DND-41 (cell line): ENCODE measurements at regions not wholly inside any gene's neighbourhood (a gene's known extent, or its start where the extent isn't known, plus 50 kb on each side); places are given as distances from the start of the nearest gene placed in this dataset.
A peak's percentile ranks its signal among the peaks of the same experiment; 100 is the strongest.

Experiments used
- ATAC-seq: fragments of 200-7000 bp; cut with Tn5 transposase; 3 replicates; pipeline ENCODE4 v1.9.1; 2021; ENCODE audit warnings: low read depth; ENCODE audit not compliant: insufficient read depth
- DNase-seq: peaks from one replicate; pipeline ENCODE4 v3.0.0-alpha.2; 2020
- H2AFZ ChIP-seq: 2 replicates; pipeline ENCODE4 v1.6.0; 2012; ENCODE audit warnings: low read depth, low read length
- H3K27ac ChIP-seq: 2 replicates; pipeline ENCODE4 v1.5.1; 2012; ENCODE audit warnings: low read length, inconsistent platforms
- H3K27me3 ChIP-seq: fragments of 200-600 bp; sonication (generic); 2 replicates; pipeline ENCODE4 v1.6.0; 2012; ENCODE audit warnings: low read length, mild to moderate bottlenecking, inconsistent platforms; ENCODE audit not compliant: insufficient read depth, poor library complexity
- H3K36me3 ChIP-seq: 2 replicates; pipeline ENCODE4 v1.5.1; 2012; ENCODE audit warnings: low read length, inconsistent platforms; ENCODE audit not compliant: insufficient read depth
- H3K4me1 ChIP-seq: 2 replicates; pipeline ENCODE4 v1.5.1; 2012; ENCODE audit warnings: mild to moderate bottlenecking, low read length; ENCODE audit not compliant: insufficient read depth
- H3K4me2 ChIP-seq: 2 replicates; pipeline ENCODE4 v1.6.0; 2012; ENCODE audit warnings: mild to moderate bottlenecking, moderate library complexity, low read length, inconsistent platforms; ENCODE audit not compliant: insufficient read depth
- H3K4me3 ChIP-seq, 2 experiments: fragments of 200-600 bp in 1 of 2; shearing (Covaris generic) in 1 of 2; 2 replicates each; pipeline ENCODE4 v1.5.1; 2012 to 2016; ENCODE audit warnings: inconsistent platforms in 2 of 2, low read length in 2 of 2, mild to moderate bottlenecking in 2 of 2, low read depth in 1 of 2, moderate library complexity in 1 of 2
- H3K79me2 ChIP-seq: 2 replicates; pipeline ENCODE4 v1.6.0; 2012; ENCODE audit warnings: low read length, inconsistent platforms; ENCODE audit not compliant: insufficient read depth
- H3K9ac ChIP-seq: 2 replicates; pipeline ENCODE4 v1.6.0; 2012; ENCODE audit warnings: low read depth, mild to moderate bottlenecking, inconsistent platforms, low read length, moderate library complexity
- H3K9me3 ChIP-seq: 2 replicates; pipeline ENCODE4 v1.5.1; 2012; ENCODE audit warnings: low read length, moderate library complexity, mild to moderate bottlenecking, inconsistent platforms; ENCODE audit not compliant: insufficient read depth, severe bottlenecking
- H4K20me1 ChIP-seq: 2 replicates; pipeline ENCODE4 v1.6.0; 2012; ENCODE audit warnings: low read length; ENCODE audit not compliant: insufficient read depth
- CTCF ChIP-seq: IDR thresholded peaks from 2 replicates; pipeline ENCODE4 v1.5.1; 2012; ENCODE audit warnings: borderline replicate concordance, low read length, moderate library complexity, mild to moderate bottlenecking; ENCODE audit not compliant: poor library complexity, severe bottlenecking; ENCODE audit errors: extremely low read depth
- EZH2 ChIP-seq: IDR thresholded peaks from 3 replicates; pipeline ENCODE4 v1.6.1; 2012; ENCODE audit warnings: borderline replicate concordance, low read depth, mild to moderate bottlenecking, moderate library complexity, low read length, inconsistent platforms; ENCODE audit not compliant: severe bottlenecking

DNA sequence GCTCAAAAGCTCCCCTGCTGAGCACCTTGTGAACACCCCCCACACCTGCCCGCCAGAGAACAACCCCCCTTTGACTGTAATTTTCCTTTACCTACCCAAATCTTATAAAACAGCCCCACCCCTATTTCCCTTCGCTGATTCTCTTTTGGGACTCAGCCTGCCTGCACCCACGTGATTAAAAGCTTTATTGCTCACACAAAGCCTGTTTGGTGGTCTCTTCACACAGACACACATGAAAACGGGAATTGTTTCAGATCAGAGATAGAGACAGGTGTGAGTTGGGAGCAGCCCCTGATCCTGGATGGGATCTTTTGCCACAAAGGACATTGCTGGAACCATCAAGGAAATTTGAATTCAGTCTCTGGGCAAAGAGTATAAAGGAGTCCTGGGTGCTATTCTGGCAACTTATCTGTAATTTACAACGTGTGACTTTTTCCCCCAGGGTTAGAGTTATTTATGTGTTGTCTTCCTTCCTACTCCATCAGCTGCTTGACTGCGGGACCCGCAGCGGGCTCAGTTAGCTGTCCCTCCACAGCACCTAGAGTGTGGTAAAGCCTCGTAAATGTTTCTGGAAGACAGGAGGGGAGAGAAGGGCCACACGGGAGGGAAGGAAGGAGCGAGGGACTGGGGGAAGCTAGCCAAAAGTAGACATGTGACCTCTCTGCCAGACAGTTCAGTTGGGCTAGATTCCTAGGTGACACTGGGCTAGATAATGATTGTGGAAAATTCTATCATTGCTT lies 437.0 kb downstream of the ZNF608 start:
- DNase-seq, result no peak
- Histone ChIP-seq H3K27me3 (no peaks in the 10 kb centered on the region), H4K20me1 (no peaks in the 10 kb centered on the region), H3K9me3 (no peaks in the 10 kb centered on the region), H3K4me3 (no peak overlapping the region), H3K27ac (peak overlapping the region; percentile 32), H3K79me2 (no peaks in the 10 kb centered on the region), H3K4me1 (peaks cover 17% of the 10 kb centered on the region), H3K9ac (no peak overlapping the region), H3K36me3 (no peaks in the 10 kb centered on the region), H2AFZ (no peak overlapping the region), H3K4me2 (no peak overlapping the region)
- no peak for ATAC-seq
- TF ChIP-seq CTCF, result no peak

GRCh38 chr5:124303366-124303765 lies 443.1 kb downstream of the ZNF608 start:
- no peaks in the 10 kb centered on the region for H3K4me1 ChIP-seq

GRCh38 chr5:124302533-124302932 lies 443.9 kb downstream of the ZNF608 start:
- no peak for TF ChIP-seq EZH2
- TF ChIP-seq CTCF, result no peak
- H3K4me3 ChIP-seq, result no peak overlapping the region
- no peaks in the 10 kb centered on the region for H3K4me1 ChIP-seq
- DNase-seq (no peak), ATAC-seq (no peak)
- H3K79me2 ChIP-seq, result no peaks in the 10 kb centered on the region
- H3K4me2 ChIP-seq, result no peak overlapping the region
- H3K27ac ChIP-seq, result no peak overlapping the region
- H3K36me3 ChIP-seq, result no peaks in the 10 kb centered on the region
- no peak overlapping the region for H3K9ac ChIP-seq
- H3K27me3 ChIP-seq, result no peaks in the 10 kb centered on the region
- H4K20me1 ChIP-seq, result no peaks in the 10 kb centered on the region
- no peak overlapping the region for H2AFZ ChIP-seq
- no peaks in the 10 kb centered on the region for H3K9me3 ChIP-seq

More at GRCh38 chr5:124303366-124303765, 443.1 kb downstream of the ZNF608 start:
- H2AFZ ChIP-seq, result no peak overlapping the region
- no peak overlapping the region for H3K4me3 ChIP-seq
- no peak overlapping the region for H3K9ac ChIP-seq
- no peaks in the 10 kb centered on the region for H3K27me3 ChIP-seq
- H3K4me2 ChIP-seq, result no peak overlapping the region
- H4K20me1 ChIP-seq, result no peaks in the 10 kb centered on the region
- H3K79me2 ChIP-seq, result no peaks in the 10 kb centered on the region
- ATAC-seq (no peak), DNase-seq (no peak)
- no peaks in the 10 kb centered on the region for H3K36me3 ChIP-seq
- no peak overlapping the region for H3K27ac ChIP-seq
- TF ChIP-seq CTCF (no peak), EZH2 (no peak)
- no peaks in the 10 kb centered on the region for H3K9me3 ChIP-seq

DNA sequence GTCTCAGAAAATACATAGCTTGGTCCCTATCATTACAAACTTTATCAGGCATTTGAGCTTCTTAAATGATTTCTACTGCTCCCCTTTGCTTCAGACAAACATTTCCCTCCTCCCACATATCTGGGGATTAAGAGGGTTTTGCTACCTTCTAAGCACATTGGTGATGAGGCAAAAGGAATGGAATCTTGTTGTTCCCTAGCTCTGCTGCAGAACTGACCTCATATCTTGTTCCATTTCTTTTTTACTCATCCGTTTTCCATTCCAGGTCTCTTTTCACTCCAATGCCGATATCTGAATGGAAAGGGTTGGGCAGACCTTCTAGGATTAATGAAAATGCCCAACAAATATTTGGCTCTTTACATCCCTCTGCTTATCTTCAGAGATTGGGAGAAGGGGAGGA lies 444.6 kb downstream of the ZNF608 start:
- Histone ChIP-seq H3K79me2 (no peaks in the 10 kb centered on the region), H3K4me1 (no peaks in the 10 kb centered on the region), H4K20me1 (no peaks in the 10 kb centered on the region), H3K9me3 (no peaks in the 10 kb centered on the region), H2AFZ (no peak overlapping the region), H3K4me3 (no peak overlapping the region), H3K27me3 (no peaks in the 10 kb centered on the region), H3K4me2 (no peak overlapping the region), H3K36me3 (no peaks in the 10 kb centered on the region), H3K9ac (no peak overlapping the region), H3K27ac (no peak overlapping the region)
- DNase-seq (no peak), ATAC-seq (no peak)
- TF ChIP-seq CTCF (no peak), EZH2 (no peak)
